Adrenal gland (tissue), 9 donors: ENCODE measurements at regions not wholly inside any gene's neighbourhood (a gene's known extent, or its start where the extent isn't known, plus 50 kb on each side); places are given as distances from the start of the nearest gene placed in this dataset.

ENCODE experiments used
- DNase-seq, 7 donors: peaks; one replicate each; pipeline ENCODE4 v3.0.0-alpha.2; 2019 to 2020
- H3K27ac ChIP-seq, 5 donors: fragments of 200-600 bp; sonication (generic) in 4 of 5; 1 replicate in 3 of 5; 2 replicates in 2 of 5; pipeline versions ENCODE4 v1.5.1 to v1.8.0; 2016 to 2020; ENCODE audit warnings: mild to moderate bottlenecking in 1 of 5
- H3K27me3 ChIP-seq: fragments of 200-600 bp; 2 replicates; pipeline ENCODE4 v1.8.0; 2021
- H3K36me3 ChIP-seq, 2 donors: fragments of 200-600 bp; replicated peaks in 1 of 2; 1 replicate in 1 of 2; 2 replicates in 1 of 2; pipeline versions ENCODE4 v1.5.1 to v1.8.0; 2018 to 2022
- H3K4me1 ChIP-seq, 2 donors: fragments of 200-600 bp; replicated peaks in 1 of 2; 1 replicate in 1 of 2; 2 replicates in 1 of 2; pipeline versions ENCODE4 v1.5.1 to v1.8.0; 2018 to 2021
- H3K4me3 ChIP-seq, 4 donors: fragments of 200-600 bp; sonication (generic) in 3 of 4; one replicate each; pipeline ENCODE4 v1.5.1; 2016 to 2018
- H3K9me3 ChIP-seq, 3 donors: fragments of 200-600 bp; sonication (generic) in 1 of 3; replicated peaks in 1 of 3; 1 replicate in 2 of 3; 2 replicates in 1 of 3; pipeline versions ENCODE4 v1.5.1 to v1.8.0; 2016 to 2021
- CTCF ChIP-seq, 6 experiments: fragments of 450-650 bp in 4 of 6; fragments of 200-600 bp in 2 of 6; sonication (generic) in 1 of 6; IDR thresholded peaks; 1 replicate in 5 of 6; 2 replicates in 1 of 6; pipeline versions ENCODE4 v1.5.1 to v1.8.0; 2016 to 2021; ENCODE audit warnings: antibody characterized with exemption in 6 of 6, mild to moderate bottlenecking in 2 of 6, moderate library complexity in 1 of 6
- POLR2A ChIP-seq, 2 donors: fragments of 450-650 bp; IDR thresholded peaks; one replicate each; pipeline ENCODE4 v1.6.1; 2017; ENCODE audit warnings: antibody characterized with exemption in 2 of 2, mild to moderate bottlenecking in 2 of 2, moderate library complexity in 1 of 2
- WGBS, 4 donors: extraction: QIAGEN DNeasy Blood & Tissue Kit in 2 of 4; methylation state at CpG; one replicate each; pipeline versions ENCODE4 v1.1.5 to v1.1.7; 2013 to 2017; 5-methylcytosine and 5-hydroxymethylcytosine counted together
- intact Hi-C, 2 donors: fragments of 100-400 bp; cut with DNase I; formaldehyde crosslinking; loops; one replicate each; pipeline versions ENCODE4 v1.14.1 to v1.15.0; 2022 to 2023
- donor health status: healthy with polysubstance abuse.
- donor health status: Bipolar disorder and iron deficiency.
- donor health status: DM: yes; HTN: yes; CAD: no.
- donor health status: DM: no; HTN: no; CAD: no.
- donor health status: DM: no; HTN: no; CAD: no.

- no peak overlapping the region for H3K27ac ChIP-seq
- no peaks in the 10 kb centered on the region for H3K27me3 ChIP-seq
- no peak for DNase-seq
- intact Hi-C loops, result no loop called here
- H3K4me3 ChIP-seq, result no peak overlapping the region
- H3K4me1 ChIP-seq, result no peaks in the 10 kb centered on the region
- 87 to 97% (median 94%) methylated on average over 1 to 7 of the region's 7 CpGs for WGBS, 4 donors
- no peaks in the 10 kb centered on the region for H3K36me3 ChIP-seq
- no peaks in the 10 kb centered on the region for H3K9me3 ChIP-seq
- TF ChIP-seq CTCF (IDR thresholded peaks at IDR 0.05), result no peak
- TF ChIP-seq POLR2A (IDR thresholded peaks at IDR 0.05), result no peak
These were observed 1213.3 kb upstream of the RAG2 start for GRCh38 chr11:37811349-37811748.

- Histone ChIP-seq H3K9me3 (no peaks in the 10 kb centered on the region), H3K36me3 (no peaks in the 10 kb centered on the region), H3K27ac (no peak overlapping the region), H3K4me1 (no peaks in the 10 kb centered on the region), H3K27me3 (no peaks in the 10 kb centered on the region), H3K4me3 (no peak overlapping the region)
- intact Hi-C loops, result no loop called here
- no peak for TF ChIP-seq CTCF (IDR thresholded peaks at IDR 0.05)
- TF ChIP-seq POLR2A (IDR thresholded peaks at IDR 0.05), result no peak
- DNase-seq, result no peak
- WGBS, 4 donors, result 84 to 89% (median 87%) methylated on average over 2 of the region's 2 CpGs
These were observed 1206.6 kb upstream of the RAG2 start for GRCh38 chr11:37804666-37805065.

GRCh38 chr11:37788141-37788877 is 1190.3 kb upstream of the RAG2 start:
- Histone ChIP-seq H3K4me3 (no peak overlapping the region), H3K9me3 (no peaks in the 10 kb centered on the region), H3K27me3 (no peaks in the 10 kb centered on the region), H3K36me3 (no peaks in the 10 kb centered on the region), H3K27ac (no peak overlapping the region), H3K4me1 (no peaks in the 10 kb centered on the region)
- no peak for DNase-seq
- 41 to 53% (median 46%) methylated on average over 5 of the region's 5 CpGs for WGBS, 4 donors
- TF ChIP-seq POLR2A (IDR thresholded peaks at IDR 0.05), result no peak
- no peak for TF ChIP-seq CTCF (IDR thresholded peaks at IDR 0.05)
- intact Hi-C loops, result no loop called here

GRCh38 chr11:37786214-37786755 is 1188.2 kb upstream of the RAG2 start:
- Histone ChIP-seq H3K36me3 (no peaks in the 10 kb centered on the region), H3K4me1 (no peaks in the 10 kb centered on the region), H3K27me3 (no peaks in the 10 kb centered on the region), H3K27ac (no peak overlapping the region), H3K4me3 (no peak overlapping the region), H3K9me3 (no peaks in the 10 kb centered on the region)
- no peak for DNase-seq
- 11 to 21% (median 18%) methylated on average over 1 of the region's 1 CpG for WGBS, 4 donors
- intact Hi-C loops, result no loop called here
- TF ChIP-seq POLR2A (IDR thresholded peaks at IDR 0.05), result no peak
- TF ChIP-seq CTCF (IDR thresholded peaks at IDR 0.05), result no peak
